ENCODE measurements at regions not wholly inside any gene's neighbourhood (a gene's known extent, or its start where the extent isn't known, plus 50 kb on each side); places are given as distances from the start of the nearest gene placed in this dataset.

DNA sequence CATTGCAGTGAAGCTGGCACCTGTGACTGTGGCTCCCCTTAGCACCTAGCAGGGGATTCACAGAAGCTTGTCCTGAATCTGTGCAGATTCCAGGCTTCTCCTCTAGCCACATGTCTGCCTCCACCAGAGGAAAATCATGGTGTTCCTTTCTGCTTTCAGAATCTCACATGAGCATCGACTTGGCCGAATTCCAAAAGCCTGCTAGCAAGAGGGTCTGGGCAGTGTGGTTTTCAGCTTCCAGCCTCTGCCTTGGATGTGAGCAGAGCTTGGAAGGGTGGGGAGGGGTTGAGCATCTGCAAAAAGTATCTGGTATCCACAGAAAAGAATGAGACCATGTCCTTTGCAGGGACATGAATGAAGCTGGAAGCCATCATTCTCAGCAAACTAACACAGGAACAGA is 911.1 kb downstream of the TBC1D22A start:
- H3K27me3 Mint-ChIP-seq (ENCODE audit: insufficient read depth, low read depth, poor library complexity), result peaks cover 14% of the 10 kb centered on the region
- H3K36me3 ChIP-seq (ENCODE audit: insufficient read depth), result 0 out of 2 replicates have a peak, but pooled peaks cover 1% of the 10 kb centered on the region
- no peaks in the 10 kb centered on the region for H3F3A ChIP-seq (replicated peaks; ENCODE audit: low read depth)
- peaks cover 18% of the 10 kb centered on the region for H3K4me1 Mint-ChIP-seq
- H3K4me3 Mint-ChIP-seq, result no peak overlapping the region
- H3K4me1 ChIP-seq (ENCODE audit: insufficient read depth), result no peaks in the 10 kb centered on the region
- H3K27ac Mint-ChIP-seq, result no peak overlapping the region
- H4K20me1 ChIP-seq (replicated peaks; ENCODE audit: insufficient read depth), result no peaks in the 10 kb centered on the region
- no peak overlapping the region for H3K4me2 ChIP-seq
- ATAC-seq, result no peak
- no peak overlapping the region for H2AFZ ChIP-seq
- no peaks in the 10 kb centered on the region for H3K9me2 ChIP-seq (ENCODE audit: insufficient read depth)
- peaks cover 18% of the 10 kb centered on the region for H3K9me3 Mint-ChIP-seq
- H3K27ac ChIP-seq (ENCODE audit: low read depth), result no peak overlapping the region
- H3K27me3 ChIP-seq (ENCODE audit: insufficient read depth), result no peaks in the 10 kb centered on the region
- no peak overlapping the region for H3K4me3 ChIP-seq
- TF ChIP-seq, protein P1, sequence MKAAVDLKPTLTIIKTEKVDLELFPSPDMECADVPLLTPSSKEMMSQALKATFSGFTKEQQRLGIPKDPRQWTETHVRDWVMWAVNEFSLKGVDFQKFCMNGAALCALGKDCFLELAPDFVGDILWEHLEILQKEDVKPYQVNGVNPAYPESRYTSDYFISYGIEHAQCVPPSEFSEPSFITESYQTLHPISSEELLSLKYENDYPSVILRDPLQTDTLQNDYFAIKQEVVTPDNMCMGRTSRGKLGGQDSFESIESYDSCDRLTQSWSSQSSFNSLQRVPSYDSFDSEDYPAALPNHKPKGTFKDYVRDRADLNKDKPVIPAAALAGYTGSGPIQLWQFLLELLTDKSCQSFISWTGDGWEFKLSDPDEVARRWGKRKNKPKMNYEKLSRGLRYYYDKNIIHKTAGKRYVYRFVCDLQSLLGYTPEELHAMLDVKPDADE (IDR thresholded peaks at IDR 0.05), result no peak
- TF ChIP-seq NANOG (IDR thresholded peaks at IDR 0.05; ENCODE audit: borderline replicate concordance) (no peak), ZNF331 (CRISPR knock-in tag; IDR thresholded peaks at IDR 0.05; ENCODE audit: low read depth) (no peak), ZNF114 (CRISPR knock-in tag; IDR thresholded peaks at IDR 0.05) (no peak)
- H3K36me3 Mint-ChIP-seq (ENCODE audit: low read depth), result peaks cover 20% of the 10 kb centered on the region
- no peaks in the 10 kb centered on the region for H3K79me2 ChIP-seq (replicated peaks; ENCODE audit: insufficient read depth)
- DNase-seq (ENCODE audit: low spot score), result no peak

DNA sequence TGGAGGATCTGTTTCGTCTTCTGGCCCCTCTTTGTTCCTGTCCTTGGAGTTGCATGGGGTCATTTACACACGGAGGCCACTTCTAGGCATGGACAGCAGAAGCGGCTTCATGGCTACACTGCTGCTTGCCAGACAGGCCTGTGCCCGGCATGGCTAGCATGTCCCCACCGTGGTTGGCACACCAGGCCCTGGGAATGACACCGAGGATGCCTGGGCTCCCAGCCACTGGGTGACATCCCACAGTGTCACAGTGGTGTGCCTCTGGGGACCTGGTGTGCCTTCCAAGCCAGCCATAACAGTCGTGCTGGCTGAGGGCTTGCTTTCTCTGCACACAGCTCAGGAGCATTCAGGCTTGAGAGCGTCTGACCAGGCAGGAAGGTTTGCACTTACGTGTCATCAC is 910.1 kb downstream of the TBC1D22A start:
- ATAC-seq (no peak), DNase-seq (ENCODE audit: low spot score) (no peak)
- Mint-ChIP-seq H3K36me3 (ENCODE audit: low read depth) (peaks cover 16% of the 10 kb centered on the region), H3K27me3 (ENCODE audit: insufficient read depth, low read depth, poor library complexity) (peaks cover 8% of the 10 kb centered on the region), H3K4me1 (peaks cover 8% of the 10 kb centered on the region), H3K4me3 (no peak overlapping the region), H3K9me3 (peaks cover 23% of the 10 kb centered on the region), H3K27ac (no peak overlapping the region)
- H2AFZ ChIP-seq, result no peak overlapping the region
- H3K9me2 ChIP-seq (ENCODE audit: insufficient read depth), result no peaks in the 10 kb centered on the region
- H3F3A ChIP-seq (replicated peaks; ENCODE audit: low read depth), result no peaks in the 10 kb centered on the region
- H3K27me3 ChIP-seq (ENCODE audit: insufficient read depth), result no peaks in the 10 kb centered on the region
- H3K4me2 ChIP-seq, result no peak overlapping the region
- H4K20me1 ChIP-seq (replicated peaks; ENCODE audit: insufficient read depth), result no peaks in the 10 kb centered on the region
- no peak overlapping the region for H3K4me3 ChIP-seq
- no peak overlapping the region for H3K27ac ChIP-seq (ENCODE audit: low read depth)
- H3K4me1 ChIP-seq (ENCODE audit: insufficient read depth), result no peaks in the 10 kb centered on the region
- no peaks in the 10 kb centered on the region for H3K79me2 ChIP-seq (replicated peaks; ENCODE audit: insufficient read depth)
- H3K36me3 ChIP-seq (ENCODE audit: insufficient read depth), result 0 out of 2 replicates have a peak, but pooled peaks cover 2% of the 10 kb centered on the region
- TF ChIP-seq, protein P2, sequence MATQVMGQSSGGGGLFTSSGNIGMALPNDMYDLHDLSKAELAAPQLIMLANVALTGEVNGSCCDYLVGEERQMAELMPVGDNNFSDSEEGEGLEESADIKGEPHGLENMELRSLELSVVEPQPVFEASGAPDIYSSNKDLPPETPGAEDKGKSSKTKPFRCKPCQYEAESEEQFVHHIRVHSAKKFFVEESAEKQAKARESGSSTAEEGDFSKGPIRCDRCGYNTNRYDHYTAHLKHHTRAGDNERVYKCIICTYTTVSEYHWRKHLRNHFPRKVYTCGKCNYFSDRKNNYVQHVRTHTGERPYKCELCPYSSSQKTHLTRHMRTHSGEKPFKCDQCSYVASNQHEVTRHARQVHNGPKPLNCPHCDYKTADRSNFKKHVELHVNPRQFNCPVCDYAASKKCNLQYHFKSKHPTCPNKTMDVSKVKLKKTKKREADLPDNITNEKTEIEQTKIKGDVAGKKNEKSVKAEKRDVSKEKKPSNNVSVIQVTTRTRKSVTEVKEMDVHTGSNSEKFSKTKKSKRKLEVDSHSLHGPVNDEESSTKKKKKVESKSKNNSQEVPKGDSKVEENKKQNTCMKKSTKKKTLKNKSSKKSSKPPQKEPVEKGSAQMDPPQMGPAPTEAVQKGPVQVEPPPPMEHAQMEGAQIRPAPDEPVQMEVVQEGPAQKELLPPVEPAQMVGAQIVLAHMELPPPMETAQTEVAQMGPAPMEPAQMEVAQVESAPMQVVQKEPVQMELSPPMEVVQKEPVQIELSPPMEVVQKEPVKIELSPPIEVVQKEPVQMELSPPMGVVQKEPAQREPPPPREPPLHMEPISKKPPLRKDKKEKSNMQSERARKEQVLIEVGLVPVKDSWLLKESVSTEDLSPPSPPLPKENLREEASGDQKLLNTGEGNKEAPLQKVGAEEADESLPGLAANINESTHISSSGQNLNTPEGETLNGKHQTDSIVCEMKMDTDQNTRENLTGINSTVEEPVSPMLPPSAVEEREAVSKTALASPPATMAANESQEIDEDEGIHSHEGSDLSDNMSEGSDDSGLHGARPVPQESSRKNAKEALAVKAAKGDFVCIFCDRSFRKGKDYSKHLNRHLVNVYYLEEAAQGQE (IDR thresholded peaks at IDR 0.05; ENCODE audit: unreplicated experiment), result no peak
- TF ChIP-seq ZNF114 (CRISPR knock-in tag; IDR thresholded peaks at IDR 0.05) (no peak), EZH2phosphoT487 (IDR thresholded peaks at IDR 0.05; ENCODE audit: unreplicated experiment) (no peak), CREB1 (CRISPR knock-in tag; IDR thresholded peaks at IDR 0.05; ENCODE audit: low read depth) (no peak), ZNF331 (CRISPR knock-in tag; IDR thresholded peaks at IDR 0.05; ENCODE audit: low read depth) (no peak), EZH2 (IDR thresholded peaks at IDR 0.05; ENCODE audit: low read depth, unreplicated experiment) (no peak), POLR2AphosphoS5 (IDR thresholded peaks at IDR 0.05; ENCODE audit: low read depth) (no peak)
- TF ChIP-seq, protein P3, sequence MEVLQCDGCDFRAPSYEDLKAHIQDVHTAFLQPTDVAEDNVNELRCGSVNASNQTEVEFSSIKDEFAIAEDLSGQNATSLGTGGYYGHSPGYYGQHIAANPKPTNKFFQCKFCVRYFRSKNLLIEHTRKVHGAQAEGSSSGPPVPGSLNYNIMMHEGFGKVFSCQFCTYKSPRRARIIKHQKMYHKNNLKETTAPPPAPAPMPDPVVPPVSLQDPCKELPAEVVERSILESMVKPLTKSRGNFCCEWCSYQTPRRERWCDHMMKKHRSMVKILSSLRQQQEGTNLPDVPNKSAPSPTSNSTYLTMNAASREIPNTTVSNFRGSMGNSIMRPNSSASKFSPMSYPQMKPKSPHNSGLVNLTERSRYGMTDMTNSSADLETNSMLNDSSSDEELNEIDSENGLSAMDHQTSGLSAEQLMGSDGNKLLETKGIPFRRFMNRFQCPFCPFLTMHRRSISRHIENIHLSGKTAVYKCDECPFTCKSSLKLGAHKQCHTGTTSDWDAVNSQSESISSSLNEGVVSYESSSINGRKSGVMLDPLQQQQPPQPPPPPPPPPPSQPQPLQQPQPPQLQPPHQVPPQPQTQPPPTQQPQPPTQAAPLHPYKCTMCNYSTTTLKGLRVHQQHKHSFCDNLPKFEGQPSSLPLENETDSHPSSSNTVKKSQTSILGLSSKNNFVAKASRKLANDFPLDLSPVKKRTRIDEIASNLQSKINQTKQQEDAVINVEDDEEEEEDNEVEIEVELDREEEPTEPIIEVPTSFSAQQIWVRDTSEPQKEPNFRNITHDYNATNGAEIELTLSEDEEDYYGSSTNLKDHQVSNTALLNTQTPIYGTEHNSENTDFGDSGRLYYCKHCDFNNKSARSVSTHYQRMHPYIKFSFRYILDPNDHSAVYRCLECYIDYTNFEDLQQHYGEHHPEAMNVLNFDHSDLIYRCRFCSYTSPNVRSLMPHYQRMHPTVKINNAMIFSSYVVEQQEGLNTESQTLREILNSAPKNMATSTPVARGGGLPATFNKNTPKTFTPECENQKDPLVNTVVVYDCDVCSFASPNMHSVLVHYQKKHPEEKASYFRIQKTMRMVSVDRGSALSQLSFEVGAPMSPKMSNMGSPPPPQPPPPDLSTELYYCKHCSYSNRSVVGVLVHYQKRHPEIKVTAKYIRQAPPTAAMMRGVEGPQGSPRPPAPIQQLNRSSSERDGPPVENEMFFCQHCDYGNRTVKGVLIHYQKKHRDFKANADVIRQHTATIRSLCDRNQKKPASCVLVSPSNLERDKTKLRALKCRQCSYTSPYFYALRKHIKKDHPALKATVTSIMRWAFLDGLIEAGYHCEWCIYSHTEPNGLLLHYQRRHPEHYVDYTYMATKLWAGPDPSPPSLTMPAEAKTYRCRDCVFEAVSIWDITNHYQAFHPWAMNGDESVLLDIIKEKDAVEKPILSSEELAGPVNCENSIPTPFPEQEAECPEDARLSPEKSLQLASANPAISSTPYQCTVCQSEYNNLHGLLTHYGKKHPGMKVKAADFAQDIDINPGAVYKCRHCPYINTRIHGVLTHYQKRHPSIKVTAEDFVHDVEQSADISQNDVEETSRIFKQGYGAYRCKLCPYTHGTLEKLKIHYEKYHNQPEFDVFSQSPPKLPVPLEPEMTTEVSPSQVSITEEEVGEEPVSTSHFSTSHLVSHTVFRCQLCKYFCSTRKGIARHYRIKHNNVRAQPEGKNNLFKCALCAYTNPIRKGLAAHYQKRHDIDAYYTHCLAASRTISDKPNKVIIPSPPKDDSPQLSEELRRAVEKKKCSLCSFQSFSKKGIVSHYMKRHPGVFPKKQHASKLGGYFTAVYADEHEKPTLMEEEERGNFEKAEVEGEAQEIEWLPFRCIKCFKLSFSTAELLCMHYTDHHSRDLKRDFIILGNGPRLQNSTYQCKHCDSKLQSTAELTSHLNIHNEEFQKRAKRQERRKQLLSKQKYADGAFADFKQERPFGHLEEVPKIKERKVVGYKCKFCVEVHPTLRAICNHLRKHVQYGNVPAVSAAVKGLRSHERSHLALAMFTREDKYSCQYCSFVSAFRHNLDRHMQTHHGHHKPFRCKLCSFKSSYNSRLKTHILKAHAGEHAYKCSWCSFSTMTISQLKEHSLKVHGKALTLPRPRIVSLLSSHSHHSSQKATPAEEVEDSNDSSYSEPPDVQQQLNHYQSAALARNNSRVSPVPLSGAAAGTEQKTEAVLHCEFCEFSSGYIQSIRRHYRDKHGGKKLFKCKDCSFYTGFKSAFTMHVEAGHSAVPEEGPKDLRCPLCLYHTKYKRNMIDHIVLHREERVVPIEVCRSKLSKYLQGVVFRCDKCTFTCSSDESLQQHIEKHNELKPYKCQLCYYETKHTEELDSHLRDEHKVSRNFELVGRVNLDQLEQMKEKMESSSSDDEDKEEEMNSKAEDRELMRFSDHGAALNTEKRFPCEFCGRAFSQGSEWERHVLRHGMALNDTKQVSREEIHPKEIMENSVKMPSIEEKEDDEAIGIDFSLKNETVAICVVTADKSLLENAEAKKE (CRISPR knock-in tag; IDR thresholded peaks at IDR 0.05), result no peak
- TF ChIP-seq, protein P1 (IDR thresholded peaks at IDR 0.05), result no peak

Measured in GM23338 (cell line).